GM23248 (cell line): ENCODE measurements at regions not wholly inside any gene's neighbourhood (a gene's known extent, or its start where the extent isn't known, plus 50 kb on each side); places are given as distances from the start of the nearest gene placed in this dataset.

Experiments used
- EZH2 ChIP-seq: fragments of 200-600 bp; sonication (generic); IDR thresholded peaks from 2 replicates; pipeline ENCODE4 v1.6.1; 2018; ENCODE audit warnings: antibody characterized with exemption, mild to moderate bottlenecking; ENCODE audit not compliant: insufficient read depth, poor library complexity, severe bottlenecking
- EZH2phosphoT487 ChIP-seq: fragments of 200-600 bp; sonication (generic); IDR thresholded peaks from 2 replicates; pipeline ENCODE4 v1.6.1; 2018; ENCODE audit warnings: antibody characterized with exemption, moderate library complexity, mild to moderate bottlenecking, low read depth; ENCODE audit not compliant: insufficient read depth

- TF ChIP-seq EZH2, result no peak
- TF ChIP-seq EZH2phosphoT487, result no peak
These were observed 133.2 kb downstream of the IGLL1 start for GRCh38 chr22:23446796-23447350.
